ENCODE measurements at regions not wholly inside any gene's neighbourhood (a gene's known extent, or its start where the extent isn't known, plus 50 kb on each side); places are given as distances from the start of the nearest gene placed in this dataset.
"Not testable (repeated sequence)": the region's sequence is repeated elsewhere in the genome, so short reads cannot be mapped to it uniquely, and the experiment has no call there.

GRCh38 chr18:78431606-78432005, 548.0 kb upstream of the SALL3 start:
- no peak for TF ChIP-seq CTCF (IDR thresholded peaks at IDR 0.05; ENCODE audit: unreplicated experiment)
- BruUV-seq (replicated peaks): no TSS peak
- POLR2A ChIA-PET: interaction anchor here (0.7 kb wide), 1 partner anchor 45 kb away, joined by 3 read pairs; no protein-coding TSS in a partner anchor
- CTCF ChIA-PET: interaction anchor here (0.5 kb wide), 1 partner anchor 1099 kb away, joined by 3 read pairs; no protein-coding TSS in a partner anchor
- intact Hi-C loops (cut with micrococcal nuclease): no loop called here
- Mint-ChIP-seq H3K27ac (ENCODE audit: low read depth, unreplicated experiment) (no peak overlapping the region), H3K9me3 (ENCODE audit: unreplicated experiment) (peaks cover 7% of the 10 kb centered on the region), H3K4me3 (ENCODE audit: unreplicated experiment) (no peak overlapping the region), H3K36me3 (ENCODE audit: insufficient read depth, unreplicated experiment) (no peaks in the 10 kb centered on the region), H3K4me1 (ENCODE audit: insufficient read depth, unreplicated experiment) (no peaks in the 10 kb centered on the region), H3K27me3 (ENCODE audit: insufficient read depth, unreplicated experiment) (no peaks in the 10 kb centered on the region)
- DNase-seq (ENCODE audit: unreplicated experiment): no peak

GRCh38 chr18:78433562-78433961, 546.1 kb upstream of the SALL3 start:
- intact Hi-C loops (cut with micrococcal nuclease): no loop called here
- no peaks in the 10 kb centered on the region for H3K27me3 Mint-ChIP-seq (ENCODE audit: insufficient read depth, unreplicated experiment)
- TF ChIP-seq CTCF (IDR thresholded peaks at IDR 0.05; ENCODE audit: unreplicated experiment): no peak
- no peaks in the 10 kb centered on the region for H3K36me3 Mint-ChIP-seq (ENCODE audit: insufficient read depth, unreplicated experiment)
- H3K4me1 Mint-ChIP-seq (ENCODE audit: insufficient read depth, unreplicated experiment): no peaks in the 10 kb centered on the region
- DNase-seq (ENCODE audit: unreplicated experiment): no peak
- H3K27ac Mint-ChIP-seq (ENCODE audit: low read depth, unreplicated experiment): no peak overlapping the region
- H3K4me3 Mint-ChIP-seq (ENCODE audit: unreplicated experiment): no peak overlapping the region
- peaks cover 7% of the 10 kb centered on the region for H3K9me3 Mint-ChIP-seq (ENCODE audit: unreplicated experiment)
- POLR2A ChIA-PET: no interaction called here
- CTCF ChIA-PET: no interaction called here
- BruUV-seq (replicated peaks): no TSS peak

- no peak overlapping the region for H3K27ac Mint-ChIP-seq (ENCODE audit: low read depth, unreplicated experiment)
- no peaks in the 10 kb centered on the region for H3K36me3 Mint-ChIP-seq (ENCODE audit: insufficient read depth, unreplicated experiment)
- H3K4me1 Mint-ChIP-seq (ENCODE audit: insufficient read depth, unreplicated experiment): no peaks in the 10 kb centered on the region
- intact Hi-C loops (cut with micrococcal nuclease): no loop called here
- ChIA-PET CTCF (no interaction called here), POLR2A (interaction anchor here (0.6 kb wide), 1 partner anchor 99 kb away, joined by 3 read pairs; no protein-coding TSS in a partner anchor)
- H3K9me3 Mint-ChIP-seq (ENCODE audit: unreplicated experiment): peaks cover 21% of the 10 kb centered on the region
- no peak for DNase-seq (ENCODE audit: unreplicated experiment)
- no peak for TF ChIP-seq CTCF (IDR thresholded peaks at IDR 0.05; ENCODE audit: unreplicated experiment)
- no peak overlapping the region for H3K4me3 Mint-ChIP-seq (ENCODE audit: unreplicated experiment)
- no TSS peak for BruUV-seq (replicated peaks)
- no peaks in the 10 kb centered on the region for H3K27me3 Mint-ChIP-seq (ENCODE audit: insufficient read depth, unreplicated experiment)
Measured at GRCh38 chr18:78436110-78436509, 543.5 kb upstream of the SALL3 start.

GRCh38 chr18:78438235-78438634, 541.4 kb upstream of the SALL3 start:
- H3K27ac Mint-ChIP-seq (ENCODE audit: low read depth, unreplicated experiment); POLR2A ChIA-PET; H3K27me3 Mint-ChIP-seq (ENCODE audit: insufficient read depth, unreplicated experiment); H3K4me1 Mint-ChIP-seq (ENCODE audit: insufficient read depth, unreplicated experiment); BruUV-seq (replicated peaks); DNase-seq (ENCODE audit: unreplicated experiment); intact Hi-C loops (cut with micrococcal nuclease); H3K4me3 Mint-ChIP-seq (ENCODE audit: unreplicated experiment); CTCF ChIA-PET; H3K36me3 Mint-ChIP-seq (ENCODE audit: insufficient read depth, unreplicated experiment): not testable (repeated sequence)
- peaks cover 21% of the 10 kb centered on the region for H3K9me3 Mint-ChIP-seq (ENCODE audit: unreplicated experiment)

- ChIA-PET CTCF (no interaction called here), POLR2A (no interaction called here)
- intact Hi-C loops (cut with micrococcal nuclease): no loop called here
- H3K36me3 Mint-ChIP-seq (ENCODE audit: insufficient read depth, unreplicated experiment): no peaks in the 10 kb centered on the region
- H3K27me3 Mint-ChIP-seq (ENCODE audit: insufficient read depth, unreplicated experiment): no peaks in the 10 kb centered on the region
- DNase-seq (ENCODE audit: unreplicated experiment): no peak
- H3K9me3 Mint-ChIP-seq (ENCODE audit: unreplicated experiment): peaks cover 18% of the 10 kb centered on the region
- no peaks in the 10 kb centered on the region for H3K4me1 Mint-ChIP-seq (ENCODE audit: insufficient read depth, unreplicated experiment)
- TF ChIP-seq CTCF (IDR thresholded peaks at IDR 0.05; ENCODE audit: unreplicated experiment): no peak
- no TSS peak for BruUV-seq (replicated peaks)
- H3K4me3 Mint-ChIP-seq (ENCODE audit: unreplicated experiment): no peak overlapping the region
- no peak overlapping the region for H3K27ac Mint-ChIP-seq (ENCODE audit: low read depth, unreplicated experiment)
Measured at GRCh38 chr18:78445880-78446279, 533.7 kb upstream of the SALL3 start.

Measured in MCF 10A (cell line).